ENCODE measurements at regions not wholly inside any gene's neighbourhood (a gene's known extent, or its start where the extent isn't known, plus 50 kb on each side); places are given as distances from the start of the nearest gene placed in this dataset.
A peak's percentile ranks its signal among the peaks of the same experiment; 100 is the strongest.

DNA sequence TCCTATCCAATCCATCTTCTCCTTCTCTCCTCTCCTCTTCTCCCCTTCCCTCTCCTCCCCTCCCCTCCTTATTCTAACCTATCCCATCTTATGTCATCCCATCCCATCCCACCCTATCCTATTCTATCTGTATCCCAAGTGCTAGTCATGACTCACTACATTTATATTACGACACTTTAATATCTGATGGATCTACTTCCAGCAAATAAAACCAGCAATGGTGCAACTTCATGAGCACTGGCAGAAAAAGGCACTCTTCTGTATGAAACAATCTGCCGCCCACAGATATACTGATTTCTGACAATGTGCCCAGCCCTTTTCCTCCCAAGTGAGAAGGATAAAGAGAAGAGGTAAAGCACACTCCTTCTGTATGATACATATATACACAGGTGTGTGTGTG lies 86.6 kb upstream of the ANKH start:
- no peaks in the 10 kb centered on the region for H3K4me1 ChIP-seq (ENCODE audit: control insufficient read depth, insufficient read depth, low read length)
- dilution Hi-C loops (cut with HindIII; ENCODE audit: low sequenced_read_pairs, unreplicated experiment) (no loop called here), intact Hi-C loops (cut with micrococcal nuclease) (no loop called here), in situ Hi-C loops (cut with MboI; ENCODE audit: low sequenced_read_pairs) (no loop called here)
- no peak overlapping the region for H3K4me3 ChIP-seq (ENCODE audit: insufficient read depth, low read depth, low read length)
- no peak overlapping the region for H3K23ac ChIP-seq (ENCODE audit: low read depth, low read length)
- no peak overlapping the region for H2BK20ac ChIP-seq (ENCODE audit: low read depth, low read length)
- H3K56ac ChIP-seq (ENCODE audit: extremely low read depth, insufficient read depth, low read length) = no peak overlapping the region
- H3K14ac ChIP-seq (replicated peaks; ENCODE audit: low read depth, low read length) = no peak overlapping the region
- H3K18ac ChIP-seq (ENCODE audit: low read depth, low read length) = no peak overlapping the region
- peak; percentile 36 for TF ChIP-seq CEBPB (IDR thresholded peaks at IDR 0.05; ENCODE audit: low read depth, low read length)
- no peak for TF ChIP-seq MXI1 (IDR thresholded peaks at IDR 0.05; ENCODE audit: borderline replicate concordance, low read depth, low read length)
- no peak for TF ChIP-seq RCOR1 (IDR thresholded peaks at IDR 0.05; ENCODE audit: insufficient replicate concordance, low read length)
- no peak overlapping the region for H4K5ac ChIP-seq (ENCODE audit: low read depth, low read length)
- no peak overlapping the region for H2BK5ac ChIP-seq (ENCODE audit: low read depth, low read length, poor library complexity, severe bottlenecking)
- H3K27ac ChIP-seq (ENCODE audit: insufficient read depth, low read length) = no peak overlapping the region
- ChIA-PET CTCF (interaction anchor here (0.6 to 1.3 kb wide), 2 partner anchors 18 to 21 kb away, joined by 3 to 4 read pairs; no protein-coding TSS in a partner anchor), POLR2A (ENCODE audit: unreplicated experiment) (no interaction called here)
- H3K4me2 ChIP-seq (ENCODE audit: low read depth, low read length) = no peak overlapping the region
- H2AK9ac ChIP-seq (replicated peaks; ENCODE audit: low read depth, low read length, poor library complexity) = no peak overlapping the region
- no peaks in the 10 kb centered on the region for H4K20me1 ChIP-seq (ENCODE audit: insufficient read depth, low read length)
- no peaks in the 10 kb centered on the region for H3K9me3 ChIP-seq (ENCODE audit: control insufficient read depth, insufficient read depth, low read length)
- H2AK5ac ChIP-seq (ENCODE audit: low read depth, low read length) = no peak overlapping the region
- ATAC-seq (ENCODE audit: low read depth) = no peak
- H2BK120ac ChIP-seq (ENCODE audit: low read depth, low read length) = no peak overlapping the region
- H3K36me3 ChIP-seq (ENCODE audit: control insufficient read depth, insufficient read depth, low read length) = no peaks in the 10 kb centered on the region
- no peak overlapping the region for H2BK15ac ChIP-seq (ENCODE audit: low read depth, low read length)
- no peak overlapping the region for H3K9ac ChIP-seq (ENCODE audit: low read depth, low read length)
- no peaks in the 10 kb centered on the region for H3K79me1 ChIP-seq (ENCODE audit: low read depth in 1 of 2, low read length in 2 of 2)
- no peaks in the 10 kb centered on the region for H3K9me1 ChIP-seq (ENCODE audit: insufficient read depth, low read length)
- no peak overlapping the region for H4K8ac ChIP-seq (ENCODE audit: low read depth in 2 of 2, low read length in 2 of 2)
- H4K91ac ChIP-seq (ENCODE audit: insufficient read depth, low read depth, low read length) = no peak overlapping the region
- peak; percentile 14 for DNase-seq
- peaks cover 14% of the 10 kb centered on the region for H3K27me3 ChIP-seq (ENCODE audit: control insufficient read depth, insufficient read depth, low read length)
- WGBS, 2 experiments (ENCODE audit: extremely low coverage in 2 of 2, insufficient read length in 1 of 2) = no CpG with 5 or more reads among the region's 2 CpGs
- BruUV-seq (replicated peaks) = no TSS peak
- no peak overlapping the region for H2AFZ ChIP-seq (replicated peaks; ENCODE audit: low read length, poor library complexity)
- H3K4ac ChIP-seq (ENCODE audit: low read depth, low read length) = no peak overlapping the region

Measured in IMR-90 (cell line).